WTC11 (cell line): ENCODE measurements at regions not wholly inside any gene's neighbourhood (a gene's known extent, or its start where the extent isn't known, plus 50 kb on each side); places are given as distances from the start of the nearest gene placed in this dataset.
"Not testable (repeated sequence)": the region's sequence is repeated elsewhere in the genome, so short reads cannot be mapped to it uniquely, and the experiment has no call there.

Source experiments
- ATF3 ChIP-seq: sonication (generic); formaldehyde crosslinking; conservative IDR thresholded peaks from 2 replicates; pipeline ENCODE4 v1.8.1; 2022; ENCODE audit warnings: mild to moderate bottlenecking, missing genetic modification reagents
- CTCF ChIP-seq: fragments of 200-600 bp; IDR thresholded peaks from 2 replicates; pipeline ENCODE4 v1.8.0; 2022; ENCODE audit warnings: antibody characterized with exemption
- ELF4 ChIP-seq: sonication (generic); formaldehyde crosslinking; IDR thresholded peaks from 2 replicates; pipeline ENCODE4 v1.8.1; 2022; ENCODE audit warnings: low read depth, mild to moderate bottlenecking, moderate library complexity, missing genetic modification reagents
- FOXK1 ChIP-seq: sonication (generic); formaldehyde crosslinking; IDR thresholded peaks from 2 replicates; pipeline ENCODE4 v1.8.0; 2022; ENCODE audit warnings: mild to moderate bottlenecking, moderate library complexity, missing genetic modification reagents
- JAZF1 ChIP-seq: fragments of 250-450 bp; sonication (Bioruptor Pico); IDR thresholded peaks from 2 replicates; pipeline ENCODE4 v1.9.0; 2021; ENCODE audit warnings: moderate library complexity, mild to moderate bottlenecking, inconsistent platforms
- MAX ChIP-seq: sonication (generic); formaldehyde crosslinking; IDR thresholded peaks from 2 replicates; pipeline ENCODE4 v1.8.0; 2022; ENCODE audit warnings: mild to moderate bottlenecking, missing genetic modification reagents
- MLX ChIP-seq: sonication (generic); formaldehyde crosslinking; IDR thresholded peaks from 2 replicates; pipeline ENCODE4 v1.8.1; 2023; ENCODE audit warnings: mild to moderate bottlenecking, missing genetic modification reagents, moderate library complexity
- NR2C2 ChIP-seq: sonication (generic); formaldehyde crosslinking; IDR thresholded peaks from 2 replicates; pipeline ENCODE4 v1.8.0; 2022; ENCODE audit warnings: mild to moderate bottlenecking, missing genetic modification reagents
- SP1 ChIP-seq: sonication (generic); formaldehyde crosslinking; conservative IDR thresholded peaks from 2 replicates; pipeline ENCODE4 v1.8.1; 2022; ENCODE audit warnings: missing genetic modification reagents
- TCF7 ChIP-seq: sonication (generic); formaldehyde crosslinking; IDR thresholded peaks from 2 replicates; pipeline ENCODE4 v1.8.0; 2022; ENCODE audit warnings: mild to moderate bottlenecking, low read depth, missing genetic modification reagents, moderate library complexity
- USF1 ChIP-seq: sonication (generic); formaldehyde crosslinking; IDR thresholded peaks from 2 replicates; pipeline ENCODE4 v1.8.0; 2022; ENCODE audit warnings: mild to moderate bottlenecking, missing genetic modification reagents
- ZNF281 ChIP-seq: sonication (generic); formaldehyde crosslinking; IDR thresholded peaks from 2 replicates; pipeline ENCODE4 v1.8.0; 2023; ENCODE audit warnings: mild to moderate bottlenecking, missing genetic modification reagents
- ZNF671 ChIP-seq: fragments of 250-450 bp; sonication (Bioruptor Pico); IDR thresholded peaks from 2 replicates; pipeline ENCODE4 v1.8.0; 2021; ENCODE audit warnings: mild to moderate bottlenecking

GRCh38 chr3:5944061-5944460 lies 756.6 kb downstream of the EDEM1 start:
- not testable (repeated sequence) for TF ChIP-seq CTCF; FOXK1; JAZF1 (CRISPR knock-in tag); MAX (CRISPR knock-in tag); MLX (CRISPR knock-in tag); ATF3 (CRISPR knock-in tag); SP1 (CRISPR knock-in tag); ZNF281; NR2C2 (CRISPR knock-in tag); ZNF671 (CRISPR knock-in tag); TCF7 (CRISPR knock-in tag); USF1; ELF4 (CRISPR knock-in tag)
